Neuronal stem cell (in vitro differentiated cells): ENCODE measurements at regions not wholly inside any gene's neighbourhood (a gene's known extent, or its start where the extent isn't known, plus 50 kb on each side); places are given as distances from the start of the nearest gene placed in this dataset.
"Not testable (repeated sequence)": the region's sequence is repeated elsewhere in the genome, so short reads cannot be mapped to it uniquely, and the experiment has no call there.

Experiments
- DNase-seq: peaks from one replicate; pipeline ENCODE4 v3.0.0-alpha.2; 2013; ENCODE audit warnings: low spot score
- H2AFZ ChIP-seq: one replicate; pipeline ENCODE4 v1.6.1; 2013; ENCODE audit warnings: mild to moderate bottlenecking, low read length, inconsistent platforms
- H2AK5ac ChIP-seq: 2 replicates; pipeline ENCODE4 v1.6.1; 2013; ENCODE audit warnings: low read depth, mild to moderate bottlenecking, inconsistent platforms, low read length, moderate library complexity, mixed read lengths
- H2BK120ac ChIP-seq: 2 replicates; pipeline ENCODE4 v1.6.1; 2013; ENCODE audit warnings: low read depth, mild to moderate bottlenecking, inconsistent platforms, low read length, moderate library complexity, mixed read lengths
- H2BK12ac ChIP-seq: one replicate; pipeline ENCODE4 v1.6.1; 2013; ENCODE audit warnings: low read length, inconsistent platforms
- H2BK15ac ChIP-seq: 2 replicates; pipeline ENCODE4 v1.6.1; 2013; ENCODE audit warnings: mild to moderate bottlenecking, low read length, inconsistent platforms, mixed read lengths
- H2BK5ac ChIP-seq: one replicate; pipeline ENCODE4 v1.6.1; 2013; ENCODE audit warnings: inconsistent platforms, mild to moderate bottlenecking, low read length, moderate library complexity
- H3K14ac ChIP-seq: one replicate; pipeline ENCODE4 v1.6.1; 2013; ENCODE audit warnings: low read length, inconsistent platforms
- H3K18ac ChIP-seq: 2 replicates; pipeline ENCODE4 v1.6.1; 2013; ENCODE audit warnings: low read length, inconsistent platforms
- H3K23ac ChIP-seq: 2 replicates; pipeline ENCODE4 v1.6.1; 2013; ENCODE audit warnings: low read depth, mild to moderate bottlenecking, mixed read lengths, low read length, inconsistent platforms; ENCODE audit not compliant: poor library complexity
- H3K27ac ChIP-seq: replicated peaks from 3 replicates; pipeline ENCODE4 v1.5.1; 2013; ENCODE audit warnings: low read length, inconsistent platforms
- H3K27me3 ChIP-seq, 3 experiments: 2 replicates each; pipeline ENCODE4 v1.6.1; 2013; ENCODE audit warnings: low read length in 3 of 3, mild to moderate bottlenecking in 2 of 3, inconsistent platforms in 1 of 3, low read depth in 1 of 3, mixed read lengths in 1 of 3, moderate library complexity in 1 of 3; ENCODE audit not compliant: control insufficient read depth in 3 of 3, insufficient read depth in 3 of 3
- H3K36me3 ChIP-seq, 2 donors: replicated peaks in 1 of 2; 2 replicates each; pipeline ENCODE4 v1.6.1; 2013; ENCODE audit warnings: low read length in 2 of 2; ENCODE audit not compliant: control insufficient read depth in 2 of 2, insufficient read depth in 2 of 2
- H3K4ac ChIP-seq: 2 replicates; pipeline ENCODE4 v1.6.1; 2013; ENCODE audit warnings: inconsistent platforms, mild to moderate bottlenecking, low read length, moderate library complexity
- H3K4me1 ChIP-seq, 2 donors: 1 replicate in 1 of 2; 2 replicates in 1 of 2; pipeline ENCODE4 v1.6.1; 2013; ENCODE audit warnings: low read length in 2 of 2, low read depth in 1 of 2; ENCODE audit not compliant: control insufficient read depth in 2 of 2, insufficient read depth in 1 of 2
- H3K4me2 ChIP-seq: one replicate; pipeline ENCODE4 v1.6.1; 2013; ENCODE audit warnings: mild to moderate bottlenecking, low read length, inconsistent platforms; ENCODE audit not compliant: insufficient read depth, poor library complexity, severe bottlenecking
- H3K4me3 ChIP-seq, 2 donors: 2 replicates each; pipeline ENCODE4 v1.5.1; 2013; ENCODE audit warnings: low read length in 2 of 2, mild to moderate bottlenecking in 2 of 2, inconsistent platforms in 1 of 2, moderate library complexity in 1 of 2
- H3K79me1 ChIP-seq: one replicate; pipeline ENCODE4 v1.6.1; 2013; ENCODE audit warnings: low read depth, mild to moderate bottlenecking, inconsistent platforms, low read length, moderate library complexity
- H3K9ac ChIP-seq: one replicate; pipeline ENCODE4 v1.6.1; 2013; ENCODE audit warnings: mild to moderate bottlenecking, low read depth, low read length, inconsistent platforms; ENCODE audit not compliant: poor library complexity
- H3K9me3 ChIP-seq, 2 donors: replicated peaks in 1 of 2; 2 replicates each; pipeline versions ENCODE3 to v1.6.1; 2013; ENCODE audit warnings: low read length in 2 of 2, mild to moderate bottlenecking in 2 of 2, inconsistent platforms in 1 of 2, low read depth in 1 of 2, mixed read lengths in 1 of 2, moderate library complexity in 1 of 2; ENCODE audit not compliant: control insufficient read depth in 2 of 2, insufficient read depth in 1 of 2
- H4K8ac ChIP-seq: one replicate; pipeline ENCODE4 v1.6.1; 2013; ENCODE audit warnings: low read depth, mild to moderate bottlenecking, inconsistent platforms, low read length, moderate library complexity
- H4K91ac ChIP-seq: one replicate; pipeline ENCODE4 v1.6.1; 2013; ENCODE audit warnings: low read length, low read depth, mild to moderate bottlenecking, inconsistent platforms; ENCODE audit not compliant: poor library complexity
- WGBS, 2 donors: extraction: QIAGEN DNeasy Blood & Tissue Kit; methylation state at CpG; one replicate each; pipeline ENCODE4 v1.1.7; 2013; ENCODE audit warnings: missing lambda C conversion rate in 2 of 2, mixed read lengths in 1 of 2; ENCODE audit not compliant: insufficient read length in 2 of 2, insufficient replicate concordance in 1 of 2; ENCODE audit errors: extremely low coverage in 2 of 2; 5-methylcytosine and 5-hydroxymethylcytosine counted together

DNA sequence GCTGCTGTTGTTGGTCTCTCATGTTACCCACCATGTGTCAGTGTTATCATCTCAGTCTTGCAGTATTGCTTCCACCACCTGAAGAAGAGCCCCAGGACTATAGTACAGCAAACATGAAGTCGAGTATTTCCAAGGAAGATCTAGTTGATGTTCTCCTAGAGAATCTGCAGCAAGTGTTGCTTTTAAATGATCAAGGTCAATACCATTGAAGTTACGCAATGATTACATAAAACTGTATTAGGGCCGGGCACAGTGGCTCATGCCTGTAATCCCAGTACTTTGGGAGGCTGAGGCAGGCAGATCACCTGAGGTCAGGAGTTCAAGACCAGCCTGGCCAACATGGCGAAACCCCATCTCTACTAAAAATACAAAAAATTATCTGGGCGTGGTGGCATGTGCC, 173.9 kb downstream of the TJP1 start:
- H4K91ac ChIP-seq, H2AK5ac ChIP-seq, H4K8ac ChIP-seq, H2AFZ ChIP-seq, H3K23ac ChIP-seq, H2BK120ac ChIP-seq, H3K4me3 ChIP-seq, H3K4ac ChIP-seq, H3K36me3 ChIP-seq, DNase-seq, H2BK12ac ChIP-seq, H3K4me1 ChIP-seq, H3K27me3 ChIP-seq, H3K4me2 ChIP-seq, H3K14ac ChIP-seq, H3K27ac ChIP-seq, H2BK5ac ChIP-seq, H3K9ac ChIP-seq, H3K9me3 ChIP-seq, H2BK15ac ChIP-seq, H3K79me1 ChIP-seq, H3K18ac ChIP-seq: not testable (repeated sequence)
- WGBS, 2 donors: no CpG with 5 or more reads among the region's 5 CpGs

GRCh38 chr15:29645841-29646240, 176.4 kb downstream of the TJP1 start:
- Histone ChIP-seq H3K4me3 (no peak overlapping the region), H3K14ac (no peak overlapping the region), H3K36me3 (no peaks in the 10 kb centered on the region), H2BK5ac (no peak overlapping the region), H3K18ac (no peak overlapping the region), H3K79me1 (no peaks in the 10 kb centered on the region), H3K27ac (no peak overlapping the region), H3K27me3 (no peaks in the 10 kb centered on the region), H3K4ac (no peak overlapping the region), H2AFZ (no peak overlapping the region), H2BK15ac (no peak overlapping the region), H3K23ac (no peak overlapping the region), H4K8ac (no peak overlapping the region), H4K91ac (no peak overlapping the region), H2BK120ac (no peak overlapping the region), H2AK5ac (no peak overlapping the region), H3K9ac (no peak overlapping the region), H3K4me2 (no peak overlapping the region), H3K4me1 (no peaks in the 10 kb centered on the region), H2BK12ac (no peak overlapping the region), H3K9me3 (peaks cover 0 to 4% of the 10 kb centered on the region in 2 donors)
- WGBS, 2 donors: no CpG with 5 or more reads among the region's 3 CpGs
- DNase-seq: no peak

- H3K4me3 ChIP-seq, H3K4ac ChIP-seq, H3K27me3 ChIP-seq, DNase-seq, H2AFZ ChIP-seq, H2BK5ac ChIP-seq, H4K91ac ChIP-seq, H3K79me1 ChIP-seq, H2AK5ac ChIP-seq, H3K27ac ChIP-seq, H4K8ac ChIP-seq, H2BK120ac ChIP-seq, H3K18ac ChIP-seq, H3K36me3 ChIP-seq, H3K9ac ChIP-seq, H3K9me3 ChIP-seq, H3K4me2 ChIP-seq, H3K14ac ChIP-seq, H2BK12ac ChIP-seq, H2BK15ac ChIP-seq, H3K4me1 ChIP-seq, H3K23ac ChIP-seq: not testable (repeated sequence)
- no CpG with 5 or more reads among the region's 12 CpGs for WGBS, 2 donors
Observed at GRCh38 chr15:29644361-29644760, 177.9 kb downstream of the TJP1 start.

DNA sequence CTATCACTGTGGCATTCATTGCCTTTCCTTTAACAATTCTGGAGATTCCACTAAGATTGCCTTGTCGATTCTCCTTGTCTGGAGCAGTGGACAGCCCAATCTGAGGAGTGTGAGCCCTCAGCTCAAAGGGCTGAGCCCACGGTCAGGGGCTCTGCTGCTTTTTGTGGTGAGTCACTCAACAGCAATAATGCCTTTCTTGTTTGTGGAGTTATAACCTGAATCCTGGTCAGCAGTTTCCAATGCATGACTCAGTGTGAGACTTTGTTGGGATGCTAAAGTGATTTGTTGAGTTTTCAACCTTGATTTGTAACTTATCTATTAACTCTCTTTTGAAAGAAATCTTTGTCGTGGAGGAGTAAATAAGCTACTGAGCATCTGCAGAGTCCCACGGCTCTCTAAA, 183.5 kb downstream of the TJP1 start:
- no CpG with 5 or more reads among the region's 4 CpGs for WGBS, 2 donors
- Histone ChIP-seq H3K27ac (no peak overlapping the region), H3K4me2 (no peak overlapping the region), H3K4me1 (no peaks in the 10 kb centered on the region), H2AFZ (no peak overlapping the region), H2BK12ac (no peak overlapping the region), H4K91ac (no peak overlapping the region), H3K23ac (no peak overlapping the region), H3K9ac (no peak overlapping the region), H3K14ac (no peak overlapping the region), H2BK15ac (no peak overlapping the region), H2AK5ac (no peak overlapping the region), H2BK5ac (no peak overlapping the region), H3K79me1 (no peaks in the 10 kb centered on the region), H3K27me3 (no peaks in the 10 kb centered on the region), H3K18ac (no peak overlapping the region), H3K4me3 (no peak overlapping the region), H3K9me3 (peaks cover 0 to 3% of the 10 kb centered on the region in 2 donors), H4K8ac (no peak overlapping the region), H2BK120ac (no peak overlapping the region), H3K36me3 (no peaks in the 10 kb centered on the region), H3K4ac (no peak overlapping the region)
- no peak for DNase-seq
